ENCODE measurements at regions not wholly inside any gene's neighbourhood (a gene's known extent, or its start where the extent isn't known, plus 50 kb on each side); places are given as distances from the start of the nearest gene placed in this dataset.

DNA sequence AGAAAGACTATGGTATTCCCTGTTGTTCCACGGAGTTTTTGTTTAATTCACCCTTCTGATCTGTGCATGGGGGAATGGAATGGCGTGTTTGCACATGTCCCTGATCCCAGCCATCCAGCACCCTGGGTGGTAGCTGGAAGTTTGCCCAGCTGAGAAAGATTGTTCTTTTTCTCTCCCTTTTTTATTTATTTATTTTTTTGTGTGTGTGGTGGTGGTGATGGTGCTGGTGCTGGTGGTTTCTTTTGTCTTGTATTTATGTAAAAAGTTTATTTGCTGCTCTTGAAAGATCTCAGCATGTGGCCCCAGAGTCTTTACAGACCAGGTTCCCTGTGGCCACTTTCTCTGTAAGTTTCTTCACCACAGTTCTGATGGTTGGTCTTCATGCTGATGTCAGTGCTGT, 372.6 kb downstream of the UTRN start:
- no peak for DNase-seq
- Histone ChIP-seq H3K4me3 (ENCODE audit: low read depth, low read length) (no peak overlapping the region), H3K27me3 (ENCODE audit: insufficient read depth, low read depth, severe bottlenecking) (no peaks in the 10 kb centered on the region), H3K36me3 (no peaks in the 10 kb centered on the region), H3K27ac (no peak overlapping the region), H3K9me3 (ENCODE audit: severe bottlenecking) (no peaks in the 10 kb centered on the region)
- TF ChIP-seq, protein P1, sequence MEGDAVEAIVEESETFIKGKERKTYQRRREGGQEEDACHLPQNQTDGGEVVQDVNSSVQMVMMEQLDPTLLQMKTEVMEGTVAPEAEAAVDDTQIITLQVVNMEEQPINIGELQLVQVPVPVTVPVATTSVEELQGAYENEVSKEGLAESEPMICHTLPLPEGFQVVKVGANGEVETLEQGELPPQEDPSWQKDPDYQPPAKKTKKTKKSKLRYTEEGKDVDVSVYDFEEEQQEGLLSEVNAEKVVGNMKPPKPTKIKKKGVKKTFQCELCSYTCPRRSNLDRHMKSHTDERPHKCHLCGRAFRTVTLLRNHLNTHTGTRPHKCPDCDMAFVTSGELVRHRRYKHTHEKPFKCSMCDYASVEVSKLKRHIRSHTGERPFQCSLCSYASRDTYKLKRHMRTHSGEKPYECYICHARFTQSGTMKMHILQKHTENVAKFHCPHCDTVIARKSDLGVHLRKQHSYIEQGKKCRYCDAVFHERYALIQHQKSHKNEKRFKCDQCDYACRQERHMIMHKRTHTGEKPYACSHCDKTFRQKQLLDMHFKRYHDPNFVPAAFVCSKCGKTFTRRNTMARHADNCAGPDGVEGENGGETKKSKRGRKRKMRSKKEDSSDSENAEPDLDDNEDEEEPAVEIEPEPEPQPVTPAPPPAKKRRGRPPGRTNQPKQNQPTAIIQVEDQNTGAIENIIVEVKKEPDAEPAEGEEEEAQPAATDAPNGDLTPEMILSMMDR (IDR thresholded peaks at IDR 0.05; ENCODE audit: low read depth, low read length) = no peak

DNA sequence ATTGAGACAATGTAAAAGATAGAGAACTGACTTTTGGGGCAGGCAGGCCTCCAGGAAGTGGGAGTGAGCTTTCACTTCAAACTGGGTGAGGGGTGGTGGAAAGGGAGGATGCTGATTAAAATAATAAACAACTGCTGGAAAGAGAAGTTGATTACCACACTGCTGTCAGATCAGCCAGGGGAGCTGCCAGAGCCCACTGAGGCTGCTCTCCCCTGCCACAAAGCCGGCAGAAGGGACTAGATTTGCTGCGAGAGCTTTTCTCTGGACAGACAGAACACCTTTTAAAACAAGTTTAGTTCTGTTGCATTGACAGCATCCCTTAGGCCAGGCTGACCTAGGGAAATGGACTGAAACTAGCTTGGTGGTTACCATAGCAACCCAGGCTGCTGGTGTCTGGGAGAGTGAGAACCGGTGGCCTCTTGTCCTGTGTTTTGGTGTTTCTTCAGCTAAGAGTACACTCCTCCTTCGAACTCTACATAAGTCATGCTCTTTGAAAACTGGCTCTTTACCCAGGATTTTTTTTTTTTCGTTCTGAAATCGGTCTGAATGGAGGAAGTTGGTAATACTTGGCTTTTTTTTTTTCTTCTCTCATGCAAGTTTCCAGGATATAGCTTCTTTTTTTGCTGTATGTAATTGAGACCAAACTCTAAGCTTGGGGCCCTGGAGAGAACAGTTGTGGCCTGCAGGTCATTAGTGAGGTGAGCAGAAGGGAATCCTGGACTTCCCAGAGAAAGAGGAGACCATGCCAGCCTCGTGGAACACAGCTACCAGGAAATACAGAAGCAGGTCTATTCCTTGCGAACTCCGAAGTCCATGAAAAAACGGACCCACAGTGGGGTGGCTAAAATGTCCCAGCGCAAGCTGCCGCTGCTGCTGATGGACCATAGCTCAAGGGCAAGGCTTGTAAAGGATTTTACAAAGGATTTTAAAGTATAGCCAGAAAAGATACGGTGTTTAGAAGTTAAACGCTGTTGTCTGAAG, 374.4 kb downstream of the UTRN start:
- Histone ChIP-seq H3K27ac (no peak overlapping the region), H3K4me3 (ENCODE audit: low read depth, low read length) (no peak overlapping the region)

DNA sequence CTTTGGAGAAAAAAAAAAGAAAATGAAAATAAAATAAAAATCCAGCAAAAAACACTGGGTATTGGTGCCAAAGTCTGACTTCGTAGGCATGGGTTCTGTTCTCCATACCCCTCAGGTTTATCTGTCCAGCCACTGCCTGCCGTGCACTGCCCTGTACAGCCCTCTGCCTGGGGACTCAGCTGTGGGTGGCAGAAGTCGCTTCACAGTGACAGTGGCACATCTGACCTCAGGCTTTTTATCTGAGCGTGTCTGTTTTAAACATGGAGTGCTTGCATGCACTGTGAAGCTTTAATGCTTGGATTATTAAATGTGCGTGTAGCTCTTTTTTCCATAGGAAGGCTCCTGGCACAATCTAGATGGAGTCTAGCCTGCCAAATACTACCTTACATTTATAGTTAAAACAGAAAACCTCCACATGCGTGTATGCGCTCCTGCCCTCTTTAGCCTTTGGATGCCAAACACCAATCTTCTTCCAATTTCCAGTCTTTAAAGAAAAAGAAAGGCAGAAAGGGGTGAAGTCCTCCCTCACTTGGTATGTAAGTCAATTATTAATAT, 375.5 kb downstream of the UTRN start:
- TF ChIP-seq, protein P1 (IDR thresholded peaks at IDR 0.05; ENCODE audit: low read depth, low read length) = no peak
- no peaks in the 10 kb centered on the region for H3K27me3 ChIP-seq (ENCODE audit: insufficient read depth, low read depth, severe bottlenecking)
- no peak overlapping the region for H3K27ac ChIP-seq
- H3K4me3 ChIP-seq (ENCODE audit: low read depth, low read length) = no peak overlapping the region
- no peak for DNase-seq
- H3K9me3 ChIP-seq (ENCODE audit: severe bottlenecking) = no peaks in the 10 kb centered on the region
- H3K36me3 ChIP-seq = no peaks in the 10 kb centered on the region

More for the DNA sequence above, 374.4 kb downstream of the UTRN start:
- H3K27me3 ChIP-seq (ENCODE audit: insufficient read depth, low read depth, severe bottlenecking) = no peaks in the 10 kb centered on the region
- H3K9me3 ChIP-seq (ENCODE audit: severe bottlenecking) = no peaks in the 10 kb centered on the region
- TF ChIP-seq, protein P1 (IDR thresholded peaks at IDR 0.05; ENCODE audit: low read depth, low read length) = no peak
- no peaks in the 10 kb centered on the region for H3K36me3 ChIP-seq
- DNase-seq = no peak

DNA sequence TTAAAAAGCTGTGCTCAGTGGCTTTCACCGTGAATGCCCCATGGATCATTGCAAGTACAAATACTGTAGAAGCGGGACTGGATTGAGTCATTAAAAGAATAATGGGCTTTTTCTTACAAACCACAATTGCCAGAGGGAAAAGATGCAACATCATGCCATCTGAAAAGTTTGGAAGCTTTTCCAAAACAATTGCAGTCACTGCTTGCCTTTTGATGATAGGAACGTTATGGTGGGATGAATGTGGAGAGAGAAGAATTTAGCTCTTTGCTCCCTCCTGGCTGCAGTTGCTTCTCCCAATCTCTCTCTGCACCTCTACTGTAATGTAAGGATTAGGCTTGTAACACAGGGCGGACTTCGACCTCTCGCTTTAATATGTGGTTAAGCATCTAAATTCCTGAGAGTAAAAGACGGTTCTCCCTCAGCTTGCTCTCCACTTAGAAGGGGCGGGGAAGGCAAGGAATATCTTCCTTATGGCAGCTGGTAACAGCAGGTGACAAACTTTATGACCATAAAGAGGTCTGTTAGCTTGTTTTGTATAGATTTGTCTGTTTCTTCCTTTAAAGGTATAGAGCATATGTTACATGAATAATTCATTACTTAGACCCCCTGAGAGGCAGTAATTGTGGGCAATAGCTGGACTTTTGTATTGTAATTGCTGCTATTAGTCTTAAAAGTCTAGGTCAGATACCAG, 376.1 kb downstream of the UTRN start:
- H3K36me3 ChIP-seq = no peaks in the 10 kb centered on the region
- H3K9me3 ChIP-seq (ENCODE audit: severe bottlenecking) = no peaks in the 10 kb centered on the region
- TF ChIP-seq, protein P1 (IDR thresholded peaks at IDR 0.05; ENCODE audit: low read depth, low read length) = no peak
- no peak overlapping the region for H3K4me3 ChIP-seq (ENCODE audit: low read depth, low read length)
- H3K27ac ChIP-seq = no peak overlapping the region
- DNase-seq = no peak
- H3K27me3 ChIP-seq (ENCODE audit: insufficient read depth, low read depth, severe bottlenecking) = no peaks in the 10 kb centered on the region

DNA sequence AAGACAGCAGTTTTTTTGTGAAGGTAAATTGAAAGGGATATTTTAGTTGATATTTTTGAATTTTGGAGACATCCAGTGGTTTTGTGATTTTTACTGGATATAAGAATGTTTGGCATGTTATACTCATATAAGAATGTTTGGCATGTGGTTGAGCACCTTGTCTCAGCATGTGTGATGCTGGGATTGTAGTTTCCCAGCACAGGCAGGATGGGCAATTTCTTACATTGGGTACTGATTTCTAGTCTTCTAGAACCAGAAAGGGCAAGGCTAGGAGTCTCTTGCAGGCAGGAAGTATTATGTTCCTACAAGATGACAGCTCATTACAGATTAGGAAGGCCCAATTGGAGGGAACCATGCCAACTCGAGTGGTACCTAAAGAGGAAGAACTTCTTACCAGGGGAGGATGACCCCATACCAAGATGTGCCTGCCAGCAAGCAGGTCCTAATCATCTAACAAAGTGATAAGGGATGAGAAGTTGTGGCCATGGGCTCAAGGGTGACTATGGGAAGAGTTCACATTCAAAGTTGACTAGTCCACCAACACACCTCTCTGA, 377.8 kb downstream of the UTRN start:
- no peaks in the 10 kb centered on the region for H3K9me3 ChIP-seq (ENCODE audit: severe bottlenecking)
- TF ChIP-seq, protein P1 (IDR thresholded peaks at IDR 0.05; ENCODE audit: low read depth, low read length) = no peak
- DNase-seq = no peak
- no peak overlapping the region for H3K4me3 ChIP-seq (ENCODE audit: low read depth, low read length)
- H3K27me3 ChIP-seq (ENCODE audit: insufficient read depth, low read depth, severe bottlenecking) = no peaks in the 10 kb centered on the region
- no peaks in the 10 kb centered on the region for H3K36me3 ChIP-seq
- H3K27ac ChIP-seq = no peak overlapping the region

Measured in WERI-Rb-1 (cell line).